ENCODE measurements at regions not wholly inside any gene's neighbourhood (a gene's known extent, or its start where the extent isn't known, plus 50 kb on each side); places are given as distances from the start of the nearest gene placed in this dataset.

GRCh38 chr2:195471163-195471562 lies 185.9 kb upstream of the SLC39A10 start:
- intact Hi-C loops (cut with DNase I; ENCODE audit: low total_unique reads) = no loop called here
- Histone ChIP-seq H3K36me3 (no peaks in the 10 kb centered on the region), H3K4me3 (no peak overlapping the region), H3K27me3 (no peaks in the 10 kb centered on the region), H3K9me3 (no peaks in the 10 kb centered on the region), H3K4me1 (no peaks in the 10 kb centered on the region), H3K27ac (no peak overlapping the region)
- DNase-seq = no peak
- TF ChIP-seq CTCF (IDR thresholded peaks at IDR 0.05) = no peak

GRCh38 chr2:195470622-195471021 lies 186.4 kb upstream of the SLC39A10 start:
- Histone ChIP-seq H3K27ac (no peak overlapping the region), H3K36me3 (no peaks in the 10 kb centered on the region), H3K9me3 (no peaks in the 10 kb centered on the region), H3K4me1 (no peaks in the 10 kb centered on the region), H3K27me3 (no peaks in the 10 kb centered on the region), H3K4me3 (no peak overlapping the region)
- DNase-seq = no peak
- TF ChIP-seq CTCF (IDR thresholded peaks at IDR 0.05) = no peak
- intact Hi-C loops (cut with DNase I; ENCODE audit: low total_unique reads) = no loop called here

- no peak for TF ChIP-seq CTCF (IDR thresholded peaks at IDR 0.05)
- H3K4me1 ChIP-seq = no peaks in the 10 kb centered on the region
- intact Hi-C loops (cut with DNase I; ENCODE audit: low total_unique reads) = no loop called here
- H3K9me3 ChIP-seq = no peaks in the 10 kb centered on the region
- no peak overlapping the region for H3K27ac ChIP-seq
- no peak for DNase-seq
- H3K36me3 ChIP-seq = no peaks in the 10 kb centered on the region
- no peaks in the 10 kb centered on the region for H3K27me3 ChIP-seq
- no peak overlapping the region for H3K4me3 ChIP-seq
Measured at GRCh38 chr2:195468771-195469170, 188.3 kb upstream of the SLC39A10 start.

GRCh38 chr2:195466427-195466826 lies 190.6 kb upstream of the SLC39A10 start:
- intact Hi-C loops (cut with DNase I; ENCODE audit: low total_unique reads) = no loop called here
- Histone ChIP-seq H3K27ac (no peak overlapping the region), H3K9me3 (no peaks in the 10 kb centered on the region), H3K27me3 (no peaks in the 10 kb centered on the region), H3K36me3 (no peaks in the 10 kb centered on the region), H3K4me1 (no peaks in the 10 kb centered on the region), H3K4me3 (no peak overlapping the region)
- TF ChIP-seq CTCF (IDR thresholded peaks at IDR 0.05) = no peak
- no peak for DNase-seq

- Histone ChIP-seq H3K4me3 (no peak overlapping the region), H3K27ac (no peak overlapping the region), H3K9me3 (no peaks in the 10 kb centered on the region), H3K27me3 (no peaks in the 10 kb centered on the region), H3K36me3 (no peaks in the 10 kb centered on the region), H3K4me1 (no peaks in the 10 kb centered on the region)
- intact Hi-C loops (cut with DNase I; ENCODE audit: low total_unique reads) = no loop called here
- no peak for DNase-seq
- no peak for TF ChIP-seq CTCF (IDR thresholded peaks at IDR 0.05)
Measured at GRCh38 chr2:195461010-195461409, 196.0 kb upstream of the SLC39A10 start.

GRCh38 chr2:195458936-195459335 lies 198.1 kb upstream of the SLC39A10 start:
- Histone ChIP-seq H3K27ac (no peak overlapping the region), H3K27me3 (no peaks in the 10 kb centered on the region), H3K4me3 (no peak overlapping the region), H3K9me3 (no peaks in the 10 kb centered on the region), H3K4me1 (no peaks in the 10 kb centered on the region), H3K36me3 (no peaks in the 10 kb centered on the region)
- no peak for TF ChIP-seq CTCF (IDR thresholded peaks at IDR 0.05)
- intact Hi-C loops (cut with DNase I; ENCODE audit: low total_unique reads) = no loop called here
- DNase-seq = no peak

Data from tibial artery (tissue), 4 donors.